Effector memory CD4-positive, alpha-beta T cell (primary cell): ENCODE measurements at regions not wholly inside any gene's neighbourhood (a gene's known extent, or its start where the extent isn't known, plus 50 kb on each side); places are given as distances from the start of the nearest gene placed in this dataset.

Experiments
- DNase-seq, 3 donors: peaks; one replicate each; pipeline ENCODE4 v3.0.0-alpha.2; 2020
- H3K27ac ChIP-seq: 2 replicates; pipeline ENCODE4 v1.7.0; 2013; ENCODE audit warnings: mild to moderate bottlenecking, low read length, moderate library complexity; ENCODE audit not compliant: insufficient read depth, poor library complexity, severe bottlenecking
- H3K27me3 ChIP-seq: replicated peaks from 2 replicates; pipeline ENCODE4 v1.7.0; 2013; ENCODE audit warnings: mild to moderate bottlenecking, low read length; ENCODE audit not compliant: insufficient read depth, control insufficient read depth, poor library complexity, severe bottlenecking
- H3K36me3 ChIP-seq: 2 replicates; pipeline ENCODE4 v1.7.0; 2013; ENCODE audit warnings: mild to moderate bottlenecking, low read length, moderate library complexity; ENCODE audit not compliant: control insufficient read depth, insufficient read depth
- H3K4me1 ChIP-seq: 2 replicates; pipeline ENCODE4 v1.7.0; 2013; ENCODE audit warnings: low read length, mild to moderate bottlenecking; ENCODE audit not compliant: control insufficient read depth, insufficient read depth, poor library complexity, severe bottlenecking
- H3K4me3 ChIP-seq: 2 replicates; pipeline ENCODE4 v1.7.0; 2013; ENCODE audit warnings: low read length, low read depth, mild to moderate bottlenecking; ENCODE audit not compliant: insufficient read depth, poor library complexity, severe bottlenecking
- H3K9me3 ChIP-seq: 2 replicates; pipeline ENCODE4 v1.7.0; 2013; ENCODE audit warnings: mild to moderate bottlenecking, low read length, moderate library complexity; ENCODE audit not compliant: control insufficient read depth

DNA sequence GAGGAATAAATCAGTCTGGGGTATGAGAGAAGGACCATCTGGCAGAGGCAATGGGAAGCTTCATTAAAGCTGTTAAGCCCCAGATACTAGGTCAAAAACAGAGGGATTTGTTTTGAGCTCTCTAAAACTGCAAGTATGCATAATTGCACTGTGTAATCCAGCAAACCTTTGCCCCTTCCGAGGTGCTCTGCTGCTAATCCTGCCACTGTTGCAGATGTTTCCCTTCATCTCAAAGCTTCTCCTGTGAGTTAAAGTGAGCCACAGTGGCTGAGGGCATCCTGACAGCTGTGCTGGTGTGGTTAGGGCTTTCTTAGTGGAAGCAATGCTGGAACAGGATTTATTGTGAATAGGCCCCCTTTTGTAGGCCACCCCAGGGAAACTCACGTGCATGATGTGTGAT is 160.3 kb upstream of the TRPC7 start:
- H3K4me3 ChIP-seq: no peak overlapping the region
- H3K4me1 ChIP-seq: no peaks in the 10 kb centered on the region
- no peak overlapping the region for H3K27ac ChIP-seq
- H3K27me3 ChIP-seq: no peaks in the 10 kb centered on the region
- H3K9me3 ChIP-seq: no peaks in the 10 kb centered on the region
- H3K36me3 ChIP-seq: no peaks in the 10 kb centered on the region
- DNase-seq: no peak

DNA sequence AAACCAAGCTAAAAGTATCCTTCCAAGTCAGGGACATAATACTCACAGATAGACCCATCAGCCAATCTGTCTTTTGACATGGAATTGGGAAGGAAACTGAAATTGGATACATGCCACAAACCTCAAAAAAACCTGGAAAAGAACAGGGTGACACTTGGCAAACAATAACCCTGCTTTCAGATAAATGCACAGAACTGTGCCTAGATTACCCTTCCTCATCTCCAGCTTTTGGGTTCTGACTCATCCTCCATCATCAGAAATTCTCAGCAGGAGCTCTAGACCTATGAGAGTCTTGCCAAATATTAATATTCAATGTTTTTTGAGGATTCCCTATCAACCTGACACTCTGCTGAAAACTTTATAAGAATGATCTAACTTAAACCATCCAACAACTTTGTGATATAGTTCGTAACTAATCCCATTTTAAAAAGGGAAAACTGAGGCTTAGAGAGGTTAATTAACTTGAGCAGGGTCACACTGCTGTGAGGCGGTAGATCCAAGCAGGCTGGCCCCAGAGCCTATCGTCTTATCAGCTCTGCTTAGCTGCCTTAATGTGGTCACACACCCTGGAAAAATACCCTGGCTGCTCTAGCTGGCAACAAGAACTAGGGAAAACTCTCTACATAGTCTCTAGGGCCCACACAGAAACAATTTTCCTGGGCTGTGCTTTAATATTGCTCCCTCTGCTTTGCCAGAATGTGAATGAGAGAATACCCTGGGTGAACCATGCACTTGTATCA is 157.0 kb upstream of the TRPC7 start:
- Histone ChIP-seq H3K4me3 (no peak overlapping the region), H3K4me1 (no peaks in the 10 kb centered on the region)
- DNase-seq: no peak

GRCh38 chr5:136521696-136522095 is 156.4 kb upstream of the TRPC7 start:
- DNase-seq: no peak
- Histone ChIP-seq H3K4me1 (no peaks in the 10 kb centered on the region), H3K9me3 (no peaks in the 10 kb centered on the region), H3K4me3 (no peak overlapping the region), H3K27ac (no peak overlapping the region), H3K36me3 (no peaks in the 10 kb centered on the region), H3K27me3 (no peaks in the 10 kb centered on the region)

More for the DNA sequence above, 157.0 kb upstream of the TRPC7 start:
- Histone ChIP-seq H3K27me3 (no peaks in the 10 kb centered on the region), H3K9me3 (no peaks in the 10 kb centered on the region), H3K36me3 (no peaks in the 10 kb centered on the region), H3K27ac (no peak overlapping the region)

- DNase-seq: no peak
- Histone ChIP-seq H3K9me3 (no peaks in the 10 kb centered on the region), H3K27me3 (no peaks in the 10 kb centered on the region)
Measured at GRCh38 chr5:136518814-136519213, 153.5 kb upstream of the TRPC7 start.

GRCh38 chr5:136518174-136518573 is 152.8 kb upstream of the TRPC7 start:
- no peaks in the 10 kb centered on the region for H3K27me3 ChIP-seq
- DNase-seq: no peak
- no peak overlapping the region for H3K27ac ChIP-seq
- H3K36me3 ChIP-seq: no peaks in the 10 kb centered on the region
- no peak overlapping the region for H3K4me3 ChIP-seq
- H3K4me1 ChIP-seq: no peaks in the 10 kb centered on the region
- H3K9me3 ChIP-seq: no peaks in the 10 kb centered on the region

More at GRCh38 chr5:136518814-136519213, 153.5 kb upstream of the TRPC7 start:
- H3K27ac ChIP-seq: no peak overlapping the region
- no peaks in the 10 kb centered on the region for H3K36me3 ChIP-seq
- H3K4me1 ChIP-seq: no peaks in the 10 kb centered on the region
- no peak overlapping the region for H3K4me3 ChIP-seq

GRCh38 chr5:136517755-136518154 is 152.4 kb upstream of the TRPC7 start:
- no peaks in the 10 kb centered on the region for H3K9me3 ChIP-seq
- no peak overlapping the region for H3K27ac ChIP-seq
- H3K27me3 ChIP-seq: no peaks in the 10 kb centered on the region
- H3K4me1 ChIP-seq: no peaks in the 10 kb centered on the region
- DNase-seq: no peak
- H3K4me3 ChIP-seq: no peak overlapping the region
- no peaks in the 10 kb centered on the region for H3K36me3 ChIP-seq

GRCh38 chr5:136516637-136517036 is 151.3 kb upstream of the TRPC7 start:
- DNase-seq: no peak
- H3K4me1 ChIP-seq: no peaks in the 10 kb centered on the region
- no peak overlapping the region for H3K4me3 ChIP-seq
- no peaks in the 10 kb centered on the region for H3K36me3 ChIP-seq
- H3K9me3 ChIP-seq: no peaks in the 10 kb centered on the region
- H3K27me3 ChIP-seq: no peaks in the 10 kb centered on the region
- H3K27ac ChIP-seq: no peak overlapping the region

DNA sequence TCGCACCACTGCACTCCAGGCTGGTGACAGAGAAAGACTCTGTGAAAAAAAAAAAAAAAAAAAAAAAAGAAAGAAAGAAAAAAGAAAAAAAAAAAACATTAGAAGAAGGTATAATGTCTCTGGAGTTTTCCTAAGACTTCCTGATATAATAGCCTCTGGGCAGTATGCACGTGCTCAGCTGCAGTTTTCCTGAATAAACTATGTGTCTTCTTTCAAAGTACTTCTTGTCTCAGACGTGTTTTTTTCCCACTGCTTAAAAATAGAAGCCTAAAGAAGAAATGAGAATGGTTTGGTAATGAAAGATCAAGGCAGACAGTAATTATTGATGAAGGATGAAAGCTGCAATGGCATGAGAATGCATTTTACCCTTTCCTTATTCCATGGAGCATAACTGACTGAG is 148.1 kb upstream of the TRPC7 start:
- Histone ChIP-seq H3K4me1 (no peaks in the 10 kb centered on the region), H3K27me3 (no peaks in the 10 kb centered on the region), H3K9me3 (no peaks in the 10 kb centered on the region), H3K27ac (no peak overlapping the region), H3K36me3 (no peaks in the 10 kb centered on the region), H3K4me3 (no peak overlapping the region)
- no peak for DNase-seq

GRCh38 chr5:136511046-136511445 is 145.7 kb upstream of the TRPC7 start:
- DNase-seq: no peak
- Histone ChIP-seq H3K4me3 (no peak overlapping the region), H3K27me3 (no peaks in the 10 kb centered on the region), H3K4me1 (no peaks in the 10 kb centered on the region), H3K36me3 (no peaks in the 10 kb centered on the region), H3K27ac (no peak overlapping the region), H3K9me3 (no peaks in the 10 kb centered on the region)

DNA sequence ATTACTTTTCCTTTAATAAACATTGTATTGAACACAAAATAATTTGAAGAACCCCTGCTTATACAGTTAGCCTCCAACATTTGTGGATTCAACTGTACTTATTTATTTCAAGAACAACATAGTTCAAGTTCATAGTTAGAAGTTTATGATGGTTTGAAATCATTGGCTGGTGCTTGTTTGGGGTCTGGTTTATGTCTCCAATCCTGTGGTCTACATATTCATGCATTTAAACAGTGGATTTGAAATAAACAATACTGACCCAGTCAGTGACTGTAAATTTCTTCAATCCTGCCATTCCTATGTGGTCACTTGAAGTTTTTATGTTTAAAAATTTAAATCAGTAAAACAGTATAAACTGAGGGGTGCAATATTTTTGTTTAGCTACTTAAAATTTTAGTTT is 145.1 kb upstream of the TRPC7 start:
- no peak overlapping the region for H3K27ac ChIP-seq
- DNase-seq: no peak
- no peaks in the 10 kb centered on the region for H3K9me3 ChIP-seq
- H3K27me3 ChIP-seq: no peaks in the 10 kb centered on the region
- H3K4me1 ChIP-seq: no peaks in the 10 kb centered on the region
- H3K36me3 ChIP-seq: no peaks in the 10 kb centered on the region
- H3K4me3 ChIP-seq: no peak overlapping the region
